Activated CD4-positive, CD25-positive, alpha-beta regulatory T cell treated with anti-CD3 and anti-CD28 coated beads, Interleukin-2, amount 50 U/mL, for 24 hours (primary cell): ENCODE measurements at regions not wholly inside any gene's neighbourhood (a gene's known extent, or its start where the extent isn't known, plus 50 kb on each side); places are given as distances from the start of the nearest gene placed in this dataset.

ENCODE experiments used
- ATAC-seq, 2 donors: fragments of 150-1000 bp; cut with Tn5 transposase; one replicate each; pipeline ENCODE4 v1.10.0; 2021; ENCODE audit warnings: mild to moderate bottlenecking in 1 of 2, moderate library complexity in 1 of 2

DNA sequence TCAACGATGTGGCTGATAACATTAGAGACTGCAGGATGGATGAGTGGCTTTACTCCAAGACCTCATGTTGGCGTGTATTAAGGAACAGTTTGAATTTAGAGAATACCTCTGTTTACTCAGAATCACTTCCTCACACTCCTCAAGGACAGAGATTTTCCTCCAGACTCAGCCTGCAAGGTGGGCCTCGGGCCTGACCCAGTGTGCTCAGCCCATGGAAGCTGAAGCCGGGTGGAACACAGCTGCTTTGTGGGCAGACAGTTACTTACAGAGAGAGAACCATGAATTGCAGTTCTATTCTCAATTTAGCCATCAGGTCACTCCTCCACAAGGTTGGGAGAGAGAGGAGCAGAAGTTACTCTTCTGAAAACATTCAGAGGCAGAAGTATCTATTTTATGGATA, 135.8 kb downstream of the SNX19 start:
- no peak for ATAC-seq

GRCh38 chr11:130781931-130782330, 134.3 kb downstream of the SNX19 start:
- no peak for ATAC-seq

GRCh38 chr11:130782361-130783222, 133.7 kb downstream of the SNX19 start:
- no peak for ATAC-seq

DNA sequence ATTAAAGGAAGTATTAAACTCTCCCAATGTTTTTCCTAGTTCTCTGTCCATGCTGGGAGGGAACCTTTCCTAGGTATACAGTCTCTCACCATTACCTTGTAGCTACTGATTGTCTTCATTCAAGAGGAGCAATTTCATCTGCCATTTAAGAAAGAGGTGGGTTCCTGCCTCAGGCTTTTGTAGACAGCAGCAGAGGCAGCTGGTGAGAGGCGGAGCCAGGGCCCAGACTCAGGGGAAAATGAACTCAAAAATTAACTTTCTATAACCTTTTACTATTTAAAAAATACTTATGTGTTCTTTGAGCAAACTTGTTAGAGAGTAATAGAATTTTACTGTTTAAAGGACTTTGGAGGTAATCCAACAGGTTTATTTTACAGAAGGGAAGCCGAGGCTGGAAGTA, 133.0 kb downstream of the SNX19 start:
- no peak for ATAC-seq

DNA sequence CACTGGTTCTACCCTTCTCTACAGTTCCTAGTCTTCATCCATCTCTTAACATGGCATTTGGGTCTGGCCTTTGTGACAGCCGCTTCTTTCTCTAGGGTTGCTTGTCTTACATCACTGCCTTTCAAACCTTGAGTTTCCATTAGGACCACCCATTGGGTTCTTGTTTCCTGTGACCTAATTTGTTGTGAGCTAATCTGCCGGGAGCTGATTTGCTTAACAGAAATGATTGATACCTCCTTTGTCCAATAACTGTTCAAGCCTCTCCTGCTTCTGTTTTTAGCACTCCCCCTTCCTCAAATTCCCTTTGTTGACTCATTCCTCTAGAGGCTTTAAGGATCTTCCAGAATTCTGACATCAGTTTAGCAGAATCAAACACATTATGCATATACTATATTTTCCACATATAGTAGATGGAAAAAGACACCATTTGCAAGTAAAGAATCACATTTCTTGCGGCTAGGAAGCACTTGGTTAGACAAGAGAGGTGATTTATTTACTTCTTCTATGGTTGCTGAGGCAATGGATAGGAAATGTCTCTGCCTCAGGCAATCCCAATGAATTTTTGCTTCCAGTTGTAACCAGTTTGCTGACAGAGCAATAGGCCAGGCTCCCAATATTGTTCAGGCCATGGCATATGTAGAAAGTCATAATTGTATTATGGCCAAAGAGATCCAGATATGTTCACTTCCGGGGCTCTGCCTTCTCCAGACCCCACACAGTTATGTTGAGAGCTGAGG, 130.7 kb downstream of the SNX19 start:
- no peak for ATAC-seq

DNA sequence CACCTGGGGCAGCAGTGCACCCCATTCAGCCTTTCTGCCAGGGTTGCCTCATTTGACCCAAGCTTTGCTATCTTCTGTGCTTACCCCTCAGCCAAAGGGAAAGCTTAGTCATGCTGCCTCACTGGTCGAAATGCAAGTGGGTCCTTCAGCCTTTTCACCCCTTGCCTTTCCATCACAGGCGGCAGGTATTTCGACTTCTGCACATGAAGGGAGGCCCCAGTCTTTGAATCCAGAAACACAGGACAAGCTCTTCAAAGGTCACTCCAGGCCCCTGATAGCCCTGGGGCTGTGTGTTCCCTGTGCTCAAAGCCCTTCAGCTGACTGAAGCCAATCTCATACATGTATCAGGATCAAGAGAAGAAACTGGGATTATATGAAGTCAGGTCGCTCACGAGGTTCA, 129.7 kb downstream of the SNX19 start:
- ATAC-seq: no peak

DNA sequence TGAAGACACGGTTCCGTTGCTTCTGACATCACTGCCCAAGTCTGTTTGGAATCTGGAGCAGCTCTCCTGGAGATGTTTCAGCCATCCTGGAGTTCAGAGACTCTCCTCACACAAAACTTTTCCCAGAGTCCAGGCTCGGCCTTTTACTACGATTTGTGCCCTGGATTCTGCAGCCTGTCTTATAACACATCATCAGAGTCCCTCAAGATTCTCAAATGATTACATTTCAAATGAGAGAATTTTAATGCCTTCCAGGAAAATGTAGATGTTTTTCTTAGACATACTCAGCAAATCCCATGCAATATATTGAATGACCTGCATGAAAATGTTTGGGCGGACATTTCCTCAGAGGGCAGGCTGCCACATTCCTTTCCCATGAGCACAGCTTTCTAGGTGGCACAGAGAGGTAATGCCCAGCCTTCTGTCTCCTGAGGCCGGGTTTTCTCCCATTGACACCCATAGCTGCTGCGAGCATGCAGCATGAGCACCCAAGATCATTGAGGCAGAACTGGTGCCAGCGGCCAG, 129.1 kb downstream of the SNX19 start:
- ATAC-seq: no peak

GRCh38 chr11:130787973-130788570, 128.2 kb downstream of the SNX19 start:
- no peak for ATAC-seq

GRCh38 chr11:130789056-130789640, 127.1 kb downstream of the SNX19 start:
- no peak for ATAC-seq

GRCh38 chr11:130790689-130791088, 125.6 kb downstream of the SNX19 start:
- ATAC-seq: no peak

GRCh38 chr11:130792772-130793171, 123.5 kb downstream of the SNX19 start:
- ATAC-seq: no peak

- no peak for ATAC-seq
Measured at GRCh38 chr11:130796828-130797227, 119.5 kb downstream of the SNX19 start.

DNA sequence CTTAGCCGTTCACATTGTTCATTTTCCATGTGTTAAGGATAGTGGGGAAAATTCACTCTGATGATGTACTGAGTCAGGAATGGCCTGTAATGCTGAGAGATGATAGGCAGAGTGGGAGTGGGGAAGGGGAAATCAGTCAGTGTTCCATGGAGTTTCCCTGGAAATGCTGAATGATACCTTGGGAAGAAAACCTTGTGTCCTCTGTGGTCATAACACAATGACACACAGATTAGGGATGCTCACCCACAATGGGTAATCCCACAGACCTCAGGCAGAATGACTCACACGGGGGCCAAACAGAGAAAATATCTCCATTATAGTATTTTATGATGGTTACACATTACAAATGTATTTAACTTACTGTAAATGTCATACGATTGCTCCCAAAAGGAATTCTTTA, 118.0 kb downstream of the SNX19 start:
- no peak for ATAC-seq

- ATAC-seq: no peak
Measured at GRCh38 chr11:130798801-130799200, 117.5 kb downstream of the SNX19 start.

DNA sequence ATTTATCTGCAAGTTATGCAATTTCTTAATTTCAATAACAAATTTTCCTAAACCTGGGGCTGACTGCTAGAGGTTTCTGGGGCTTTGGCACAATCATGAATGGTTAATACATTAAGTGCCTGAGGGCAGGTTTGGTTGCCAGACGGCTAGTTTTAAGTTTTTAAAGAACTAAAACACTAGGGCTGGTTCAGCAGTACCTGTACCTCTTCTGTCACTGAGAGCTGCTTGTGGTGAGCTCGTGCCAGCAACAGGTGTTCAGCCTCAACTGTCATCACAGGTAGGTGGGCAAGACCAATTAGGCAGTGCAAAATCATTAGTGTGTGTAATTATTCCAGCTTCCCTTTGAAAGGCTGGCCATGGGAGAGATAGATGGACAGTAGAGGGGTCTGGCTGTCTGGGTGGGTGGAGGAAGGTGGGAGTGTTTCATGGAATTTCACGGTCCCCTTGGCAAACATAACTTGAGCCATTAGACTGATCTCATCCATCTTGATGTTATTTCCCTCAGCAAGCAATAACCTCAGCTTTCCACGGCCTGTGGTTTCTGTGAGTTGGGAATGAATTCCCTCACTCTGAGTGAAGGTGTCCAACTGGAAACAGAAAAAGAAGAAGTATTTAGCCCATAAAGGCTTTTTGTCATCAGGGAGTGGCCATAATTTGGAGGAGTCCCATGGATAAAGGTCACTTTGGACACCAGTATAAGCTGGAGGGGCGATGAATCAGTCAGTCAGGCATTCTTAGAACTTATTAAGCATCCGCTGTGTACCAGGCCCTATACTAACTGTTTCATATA, 114.8 kb downstream of the SNX19 start:
- no peak for ATAC-seq

DNA sequence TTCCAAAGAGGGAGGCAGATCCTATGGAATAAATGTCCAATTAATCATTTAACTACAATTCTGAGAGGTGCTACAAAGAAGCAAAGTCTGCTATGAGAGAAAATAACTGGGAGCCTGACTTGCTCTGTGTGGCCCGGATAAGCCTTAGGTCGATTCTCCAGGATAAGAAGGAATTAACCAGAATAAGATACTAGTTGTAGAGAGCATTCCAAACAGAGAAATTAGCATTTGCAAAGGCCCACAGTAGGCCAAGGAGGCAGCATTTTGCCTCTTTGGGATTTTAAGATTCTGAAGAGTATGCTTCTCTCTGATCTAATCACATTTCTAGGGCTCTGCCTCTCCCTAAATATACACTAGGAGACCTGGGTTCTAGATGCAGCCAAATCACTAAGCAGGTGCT, 113.7 kb downstream of the SNX19 start:
- no peak for ATAC-seq

DNA sequence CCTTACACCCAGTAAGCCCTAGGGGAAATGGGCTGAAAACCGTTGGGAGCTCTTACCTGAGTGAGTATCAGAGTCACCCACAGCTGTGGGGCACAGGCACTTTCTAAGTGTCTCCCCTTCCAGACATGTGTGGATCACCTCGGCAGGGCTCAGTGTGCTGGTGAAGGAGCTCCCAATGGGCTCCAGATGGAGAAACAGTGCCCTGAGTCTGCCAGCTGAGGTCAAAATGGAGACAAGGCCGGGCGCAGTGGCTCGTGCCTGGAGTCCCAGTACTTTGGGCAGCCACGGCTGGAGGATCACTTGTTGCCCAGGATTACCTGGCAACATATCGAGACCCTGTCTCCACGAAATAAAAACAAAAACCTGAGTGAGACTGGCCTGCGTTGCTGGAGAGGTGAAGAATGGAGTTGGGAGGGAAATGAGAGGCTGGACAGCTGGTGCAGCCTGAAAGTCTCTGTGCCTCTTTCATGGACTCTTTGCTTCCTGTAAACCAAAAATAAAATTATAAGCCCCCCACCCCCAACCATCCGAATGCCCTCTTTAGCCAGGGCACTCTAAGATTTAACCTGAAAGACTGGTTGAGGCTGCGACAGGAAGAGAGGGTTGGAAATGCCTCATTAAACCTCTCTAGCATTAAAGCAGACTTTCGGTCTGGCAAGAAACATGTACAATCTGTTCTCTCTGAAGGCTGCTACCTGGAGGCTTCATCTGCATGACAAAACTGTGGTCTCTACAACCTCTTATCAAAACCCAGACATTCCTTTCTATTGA, 111.8 kb downstream of the SNX19 start:
- ATAC-seq: no peak

- ATAC-seq: no peak
Measured at GRCh38 chr11:130806746-130807145, 109.5 kb downstream of the SNX19 start.

GRCh38 chr11:130808541-130808940, 107.7 kb downstream of the SNX19 start:
- no peak for ATAC-seq

GRCh38 chr11:130813196-130813595, 103.1 kb downstream of the SNX19 start:
- no peak for ATAC-seq

- ATAC-seq: no peak
Measured at GRCh38 chr11:130813638-130814037, 102.6 kb downstream of the SNX19 start.
